Psoas muscle (tissue), 7 donors: ENCODE measurements at regions not wholly inside any gene's neighbourhood (a gene's known extent, or its start where the extent isn't known, plus 50 kb on each side); places are given as distances from the start of the nearest gene placed in this dataset.
"Not testable (repeated sequence)": the region's sequence is repeated elsewhere in the genome, so short reads cannot be mapped to it uniquely, and the experiment has no call there.

Experiments used
- ATAC-seq, 4 donors: fragments of 200-7000 bp; cut with Tn5 transposase; one replicate each; pipeline ENCODE4 v1.9.1; 2020; ENCODE audit warnings: moderate library complexity in 3 of 4, mild to moderate bottlenecking in 2 of 4
- DNase-seq, 2 donors: peaks; one replicate each; pipeline ENCODE4 v3.0.0-alpha.2; 2020
- H3K27ac ChIP-seq: fragments of 200-600 bp; one replicate; pipeline ENCODE4 v1.8.0; 2022
- H3K27me3 ChIP-seq, 3 donors: fragments of 200-600 bp in 1 of 3; one replicate each; pipeline versions ENCODE4 v1.6.1 to v1.8.0; 2013 to 2022; ENCODE audit warnings: low read length in 2 of 3, mild to moderate bottlenecking in 2 of 3, moderate library complexity in 1 of 3; ENCODE audit not compliant: insufficient read depth in 3 of 3
- H3K36me3 ChIP-seq, 2 donors: fragments of 200-600 bp in 1 of 2; one replicate each; pipeline versions ENCODE4 v1.6.1 to v1.8.0; 2013 to 2022; ENCODE audit warnings: low read depth in 1 of 2, mild to moderate bottlenecking in 1 of 2, moderate library complexity in 1 of 2; ENCODE audit not compliant: insufficient read depth in 1 of 2
- H3K4me1 ChIP-seq: fragments of 200-600 bp; one replicate; pipeline ENCODE4 v1.8.0; 2022
- H3K4me3 ChIP-seq: fragments of 200-600 bp; one replicate; pipeline ENCODE4 v1.8.0; 2022; ENCODE audit warnings: mild to moderate bottlenecking
- H3K9me3 ChIP-seq: fragments of 200-600 bp; one replicate; pipeline ENCODE4 v1.8.0; 2022
- CTCF ChIP-seq: fragments of 200-600 bp; IDR thresholded peaks from one replicate; pipeline ENCODE4 v1.8.0; 2022; ENCODE audit warnings: antibody characterized with exemption
- WGBS, 3 donors: extraction: QIAGEN DNeasy Blood & Tissue Kit; methylation state at CpG; one replicate each; pipeline versions ENCODE4 v1.1.6 to v1.1.7; 2013; 5-methylcytosine and 5-hydroxymethylcytosine counted together
- intact Hi-C, 2 donors: fragments of 100-400 bp; cut with DNase I; formaldehyde crosslinking; loops; one replicate each; pipeline versions ENCODE4 v1.11.0 to v1.14.2; 2022
- donor health status: healthy with polysubstance abuse.
- donor health status: DM: no; HTN: no; CAD: no; lungs with moderate emphysema.
- donor health status: Bipolar disorder and iron deficiency.
- donor health status: healthy.
- donor health status: DM: yes; HTN: yes; CAD: no.
- donor health status: DM: no; HTN: no; CAD: no.
- donor health status: DM: yes; HTN: yes; CAD: no.

GRCh38 chr4:18608908-18609533 lies 587.5 kb upstream of the LCORL start:
- DNase-seq (no peak), ATAC-seq (no peak)
- no peaks in the 10 kb centered on the region for H3K9me3 ChIP-seq
- TF ChIP-seq CTCF, result no peak
- WGBS, 3 donors, result 85 to 90% (median 86%) methylated on average over 4 of the region's 4 CpGs
- no peaks in the 10 kb centered on the region for H3K4me1 ChIP-seq
- no peaks in the 10 kb centered on the region for H3K36me3 ChIP-seq
- H3K4me3 ChIP-seq, result no peak overlapping the region
- H3K27me3 ChIP-seq, result no peaks in the 10 kb centered on the region
- H3K27ac ChIP-seq, result no peak overlapping the region
- intact Hi-C loops, result no loop called here

GRCh38 chr4:18602610-18603009 lies 581.1 kb upstream of the LCORL start:
- WGBS, 3 donors, result 92 to 96% (median 94%) methylated on average over 8 of the region's 8 CpGs
- ATAC-seq, H3K36me3 ChIP-seq, H3K4me3 ChIP-seq, H3K27me3 ChIP-seq, DNase-seq, intact Hi-C loops, H3K9me3 ChIP-seq, H3K4me1 ChIP-seq, H3K27ac ChIP-seq: not testable (repeated sequence)

GRCh38 chr4:18593297-18594002 lies 571.9 kb upstream of the LCORL start:
- no peaks in the 10 kb centered on the region for H3K27me3 ChIP-seq
- H3K9me3 ChIP-seq, result no peaks in the 10 kb centered on the region
- no peak overlapping the region for H3K4me3 ChIP-seq
- no peaks in the 10 kb centered on the region for H3K4me1 ChIP-seq
- DNase-seq, result no peak
- intact Hi-C loops, result loop anchor here (5.0 kb wide), 2 partner anchors 771 to 1046 kb away; no protein-coding TSS in a partner anchor
- 3 to 7% (median 6%) methylated on average over 12 of the region's 12 CpGs for WGBS, 3 donors
- peak; percentile 74 for TF ChIP-seq CTCF
- ATAC-seq, result peak in 3 of 4 donors; percentile 22 to 69 (median 40)
- no peaks in the 10 kb centered on the region for H3K36me3 ChIP-seq
- H3K27ac ChIP-seq, result no peak overlapping the region

GRCh38 chr4:18582841-18583240 lies 561.3 kb upstream of the LCORL start:
- Histone ChIP-seq H3K9me3 (no peaks in the 10 kb centered on the region), H3K36me3 (no peaks in the 10 kb centered on the region), H3K27me3 (no peaks in the 10 kb centered on the region), H3K4me1 (no peaks in the 10 kb centered on the region), H3K27ac (no peak overlapping the region), H3K4me3 (no peak overlapping the region)
- WGBS, 3 donors, result 16 to 41% (median 18%) methylated on average over 1 of the region's 1 CpG
- ATAC-seq (no peak), DNase-seq (no peak)
- intact Hi-C loops, result no loop called here
- no peak for TF ChIP-seq CTCF

GRCh38 chr4:18578307-18578706 lies 556.8 kb upstream of the LCORL start:
- no peak for TF ChIP-seq CTCF
- no peak overlapping the region for H3K27ac ChIP-seq
- intact Hi-C loops, result no loop called here
- 59 to 66% (median 64%) methylated on average over 4 of the region's 4 CpGs for WGBS, 3 donors
- ATAC-seq, result no peak
- no peaks in the 10 kb centered on the region for H3K4me1 ChIP-seq
- DNase-seq, result no peak
- no peaks in the 10 kb centered on the region for H3K9me3 ChIP-seq
- no peaks in the 10 kb centered on the region for H3K36me3 ChIP-seq
- H3K4me3 ChIP-seq, result no peak overlapping the region
- no peaks in the 10 kb centered on the region for H3K27me3 ChIP-seq
